ENCODE measurements at regions not wholly inside any gene's neighbourhood (a gene's known extent, or its start where the extent isn't known, plus 50 kb on each side); places are given as distances from the start of the nearest gene placed in this dataset.

DNA sequence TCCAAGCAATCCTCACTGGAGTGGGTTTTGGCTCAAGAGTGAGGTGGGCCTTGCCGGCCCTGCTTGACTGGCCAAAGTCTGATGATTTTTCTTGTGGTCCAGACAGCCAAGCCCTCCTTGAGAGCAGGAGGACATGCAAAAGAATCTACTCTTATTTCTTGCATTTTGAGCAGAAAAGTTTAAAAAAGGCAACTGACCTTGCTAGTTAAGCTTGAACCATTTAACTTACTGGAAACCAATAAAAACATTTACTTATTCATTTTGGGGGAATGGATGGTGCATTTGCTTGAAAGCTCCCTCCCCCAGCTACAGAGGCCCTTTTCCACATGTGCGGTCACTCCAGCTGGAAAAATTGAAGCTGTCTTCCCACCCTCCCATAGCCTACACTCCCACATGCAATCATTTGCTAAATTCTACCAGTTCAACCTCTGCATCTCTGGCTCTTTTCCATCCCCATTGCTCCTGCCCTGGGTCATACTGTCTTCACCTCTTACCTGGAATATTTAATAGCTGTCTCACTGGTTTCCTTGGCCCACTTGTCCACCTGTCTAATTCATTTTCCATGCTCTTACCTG is 527.9 kb downstream of the DHX35 start:
- no peaks in the 10 kb centered on the region for H3K4me1 ChIP-seq (ENCODE audit: insufficient read depth, low read length)
- no peaks in the 10 kb centered on the region for H3K27me3 ChIP-seq (ENCODE audit: insufficient read depth, low read length)
- H3K4me3 ChIP-seq (ENCODE audit: low read length) = no peak overlapping the region
- no peak overlapping the region for H3K27ac ChIP-seq (ENCODE audit: low read depth, low read length)
- H3K36me3 ChIP-seq (ENCODE audit: insufficient read depth, low read length) = no peaks in the 10 kb centered on the region
- no peaks in the 10 kb centered on the region for H3K9me3 ChIP-seq (ENCODE audit: insufficient read depth, low read depth, low read length)
- no peak overlapping the region for H3K9ac ChIP-seq (ENCODE audit: low read depth, low read length)
- WGBS = 90% methylated on average over 2 of the region's 2 CpGs

- no peak overlapping the region for H3K27ac ChIP-seq (ENCODE audit: low read depth, low read length)
- no peak overlapping the region for H3K4me3 ChIP-seq (ENCODE audit: low read length)
- no peak overlapping the region for H3K9ac ChIP-seq (ENCODE audit: low read depth, low read length)
- H3K9me3 ChIP-seq (ENCODE audit: insufficient read depth, low read depth, low read length) = no peaks in the 10 kb centered on the region
- WGBS = 100% methylated on average over 1 of the region's 2 CpGs
- H3K27me3 ChIP-seq (ENCODE audit: insufficient read depth, low read length) = no peaks in the 10 kb centered on the region
- H3K4me1 ChIP-seq (ENCODE audit: insufficient read depth, low read length) = no peaks in the 10 kb centered on the region
- no peaks in the 10 kb centered on the region for H3K36me3 ChIP-seq (ENCODE audit: insufficient read depth, low read length)
Observed at GRCh38 chr20:39480276-39481043, 518.3 kb downstream of the DHX35 start.

DNA sequence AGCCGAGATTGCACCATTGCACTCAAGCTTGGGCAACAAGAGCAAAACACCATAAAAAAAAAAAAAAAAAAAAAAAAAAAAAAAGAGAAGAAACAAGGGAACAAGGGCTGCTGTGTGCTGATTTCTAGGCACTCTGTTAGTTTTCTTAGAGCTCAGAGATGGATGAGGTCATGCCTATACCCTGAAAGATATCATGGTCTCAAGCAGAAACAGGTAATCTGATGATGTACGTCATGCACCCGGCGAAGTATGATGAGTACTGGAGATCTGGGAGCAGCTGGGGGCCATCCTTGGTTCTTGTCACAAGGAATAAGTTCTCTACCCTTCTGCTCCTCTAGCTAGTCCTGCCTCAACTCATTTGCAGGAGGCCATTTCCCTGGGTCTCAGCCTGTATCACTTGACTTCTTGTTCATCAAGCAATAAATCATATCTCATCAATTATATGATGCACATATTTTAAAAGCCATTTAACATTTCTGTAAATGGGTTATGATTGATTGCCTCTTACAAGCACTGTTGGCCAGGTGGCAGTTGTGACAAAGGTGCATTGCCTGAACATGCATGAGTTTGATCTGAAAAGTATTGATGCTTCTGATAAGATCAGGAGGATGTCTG is 517.2 kb downstream of the DHX35 start:
- no peaks in the 10 kb centered on the region for H3K9me3 ChIP-seq (ENCODE audit: insufficient read depth, low read depth, low read length)
- H3K4me1 ChIP-seq (ENCODE audit: insufficient read depth, low read length) = no peaks in the 10 kb centered on the region
- H3K27ac ChIP-seq (ENCODE audit: low read depth, low read length) = no peak overlapping the region
- no peaks in the 10 kb centered on the region for H3K36me3 ChIP-seq (ENCODE audit: insufficient read depth, low read length)
- no peak overlapping the region for H3K4me3 ChIP-seq (ENCODE audit: low read length)
- no peaks in the 10 kb centered on the region for H3K27me3 ChIP-seq (ENCODE audit: insufficient read depth, low read length)
- 93% methylated on average over 3 of the region's 4 CpGs for WGBS
- no peak overlapping the region for H3K9ac ChIP-seq (ENCODE audit: low read depth, low read length)

DNA sequence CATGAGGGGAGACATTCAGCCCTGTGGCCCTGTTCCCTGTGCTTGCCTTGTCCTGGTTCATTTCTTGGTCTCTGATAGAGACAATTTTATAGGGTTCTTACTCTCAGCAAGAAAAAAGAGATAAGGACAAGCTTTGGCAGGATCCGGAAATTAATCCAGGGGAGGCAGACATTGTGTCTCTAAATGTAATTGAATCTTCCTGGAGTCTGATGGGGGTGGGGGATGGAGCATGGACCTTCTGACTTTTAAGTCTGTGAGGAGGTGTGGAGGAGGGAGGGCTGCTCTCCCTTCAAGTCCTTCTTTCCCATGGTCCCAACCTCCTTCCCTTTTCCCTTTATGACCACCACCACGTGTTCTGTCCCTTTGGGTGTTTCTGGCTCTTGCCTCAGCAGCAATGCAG is 512.7 kb downstream of the DHX35 start:
- WGBS = 91% methylated on average over 2 of the region's 2 CpGs
- H3K4me1 ChIP-seq (ENCODE audit: insufficient read depth, low read length) = no peaks in the 10 kb centered on the region
- H3K36me3 ChIP-seq (ENCODE audit: insufficient read depth, low read length) = no peaks in the 10 kb centered on the region
- no peak overlapping the region for H3K9ac ChIP-seq (ENCODE audit: low read depth, low read length)
- H3K27ac ChIP-seq (ENCODE audit: low read depth, low read length) = no peak overlapping the region
- no peaks in the 10 kb centered on the region for H3K27me3 ChIP-seq (ENCODE audit: insufficient read depth, low read length)
- H3K4me3 ChIP-seq (ENCODE audit: low read length) = no peak overlapping the region
- no peaks in the 10 kb centered on the region for H3K9me3 ChIP-seq (ENCODE audit: insufficient read depth, low read depth, low read length)

DNA sequence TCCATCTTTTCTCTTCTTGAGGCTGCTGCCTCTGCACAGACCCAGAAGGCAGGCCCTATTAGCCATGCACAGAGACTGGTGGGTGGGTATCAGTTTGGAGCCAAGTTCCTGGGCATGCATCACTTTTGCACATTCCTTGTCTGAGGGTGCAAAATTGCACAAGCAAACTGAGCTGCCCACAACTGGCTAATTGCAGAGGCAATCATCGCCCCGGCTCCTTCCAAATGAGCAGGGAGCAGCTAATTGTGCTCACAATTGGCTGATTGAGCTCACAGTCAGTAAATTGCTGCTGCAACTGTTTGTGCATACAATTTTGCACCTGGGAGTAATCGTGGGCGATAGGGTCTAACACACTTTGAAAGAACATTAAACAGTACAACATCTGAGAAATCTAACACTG is 511.4 kb downstream of the DHX35 start:
- no peak overlapping the region for H3K27ac ChIP-seq (ENCODE audit: low read depth, low read length)
- no peaks in the 10 kb centered on the region for H3K27me3 ChIP-seq (ENCODE audit: insufficient read depth, low read length)
- no peaks in the 10 kb centered on the region for H3K9me3 ChIP-seq (ENCODE audit: insufficient read depth, low read depth, low read length)
- H3K9ac ChIP-seq (ENCODE audit: low read depth, low read length) = no peak overlapping the region
- H3K4me1 ChIP-seq (ENCODE audit: insufficient read depth, low read length) = no peaks in the 10 kb centered on the region
- no peak overlapping the region for H3K4me3 ChIP-seq (ENCODE audit: low read length)
- 94% methylated on average over 4 of the region's 4 CpGs for WGBS
- H3K36me3 ChIP-seq (ENCODE audit: insufficient read depth, low read length) = no peaks in the 10 kb centered on the region

GRCh38 chr20:39468703-39469102 is 506.6 kb downstream of the DHX35 start:
- Histone ChIP-seq H3K27ac (ENCODE audit: low read depth, low read length) (no peak overlapping the region), H3K27me3 (ENCODE audit: insufficient read depth, low read length) (no peaks in the 10 kb centered on the region), H3K4me3 (ENCODE audit: low read length) (no peak overlapping the region), H3K9ac (ENCODE audit: low read depth, low read length) (no peak overlapping the region), H3K36me3 (ENCODE audit: insufficient read depth, low read length) (no peaks in the 10 kb centered on the region), H3K4me1 (ENCODE audit: insufficient read depth, low read length) (no peaks in the 10 kb centered on the region), H3K9me3 (ENCODE audit: insufficient read depth, low read depth, low read length) (no peaks in the 10 kb centered on the region; the same call in 1 of the 2 replicates)
- WGBS = 82% methylated on average over 1 of the region's 2 CpGs

DNA sequence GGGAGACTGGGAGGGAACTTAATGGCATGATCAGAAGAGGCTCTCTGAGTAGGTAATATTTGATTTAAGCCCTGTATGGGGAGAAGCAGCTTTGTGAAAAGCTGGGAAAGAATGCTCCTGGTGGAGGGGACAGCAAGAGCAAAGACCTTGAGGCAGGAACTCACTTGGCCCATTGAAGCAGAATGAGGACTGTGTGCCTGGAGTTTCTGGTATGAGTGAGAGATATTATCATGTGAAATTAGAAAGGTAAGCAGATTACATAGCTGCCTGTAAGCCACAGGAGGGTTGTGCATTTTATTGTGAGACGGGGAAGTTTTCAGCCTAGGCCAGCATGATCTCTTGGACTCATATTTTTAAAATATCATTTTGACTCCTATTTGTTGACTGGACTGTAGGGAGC is 502.1 kb downstream of the DHX35 start:
- no peak overlapping the region for H3K27ac ChIP-seq (ENCODE audit: low read depth, low read length)
- no peaks in the 10 kb centered on the region for H3K27me3 ChIP-seq (ENCODE audit: insufficient read depth, low read length)
- no peak overlapping the region for H3K9ac ChIP-seq (ENCODE audit: low read depth, low read length)
- no peaks in the 10 kb centered on the region for H3K4me1 ChIP-seq (ENCODE audit: insufficient read depth, low read length)
- WGBS = 100% methylated on average over 1 of the region's 1 CpG
- no peaks in the 10 kb centered on the region; the same call in 1 of the 2 replicates for H3K9me3 ChIP-seq (ENCODE audit: insufficient read depth, low read depth, low read length)
- H3K4me3 ChIP-seq (ENCODE audit: low read length) = no peak overlapping the region
- H3K36me3 ChIP-seq (ENCODE audit: insufficient read depth, low read length) = no peaks in the 10 kb centered on the region

- Histone ChIP-seq H3K27ac (ENCODE audit: low read depth, low read length) (no peak overlapping the region), H3K27me3 (ENCODE audit: insufficient read depth, low read length) (no peaks in the 10 kb centered on the region), H3K4me1 (ENCODE audit: insufficient read depth, low read length) (no peaks in the 10 kb centered on the region), H3K9ac (ENCODE audit: low read depth, low read length) (no peak overlapping the region), H3K4me3 (ENCODE audit: low read length) (no peak overlapping the region), H3K9me3 (ENCODE audit: insufficient read depth, low read depth, low read length) (no peaks in the 10 kb centered on the region; the same call in 1 of the 2 replicates), H3K36me3 (ENCODE audit: insufficient read depth, low read length) (no peaks in the 10 kb centered on the region)
- 91% methylated on average over 5 of the region's 5 CpGs for WGBS
Observed at GRCh38 chr20:39462416-39462945, 500.3 kb downstream of the DHX35 start.

GRCh38 chr20:39458452-39458851 is 496.3 kb downstream of the DHX35 start:
- no peaks in the 10 kb centered on the region for H3K36me3 ChIP-seq (ENCODE audit: insufficient read depth, low read length)
- no peak overlapping the region for H3K27ac ChIP-seq (ENCODE audit: low read depth, low read length)
- H3K27me3 ChIP-seq (ENCODE audit: insufficient read depth, low read length) = no peaks in the 10 kb centered on the region
- H3K4me1 ChIP-seq (ENCODE audit: insufficient read depth, low read length) = 0 out of 2 replicates have a peak, but pooled peaks cover 6% of the 10 kb centered on the region
- no peak overlapping the region for H3K4me3 ChIP-seq (ENCODE audit: low read length)
- no peaks in the 10 kb centered on the region for H3K9me3 ChIP-seq (ENCODE audit: insufficient read depth, low read depth, low read length)
- no peak overlapping the region for H3K9ac ChIP-seq (ENCODE audit: low read depth, low read length)
- WGBS = 97% methylated on average over 1 of the region's 1 CpG

- WGBS = 60% methylated on average over 6 of the region's 6 CpGs
- Histone ChIP-seq H3K36me3 (ENCODE audit: insufficient read depth, low read length) (no peaks in the 10 kb centered on the region), H3K9ac (ENCODE audit: low read depth, low read length) (no peak overlapping the region), H3K27ac (ENCODE audit: low read depth, low read length) (no peak overlapping the region), H3K27me3 (ENCODE audit: insufficient read depth, low read length) (no peaks in the 10 kb centered on the region), H3K4me3 (ENCODE audit: low read length) (no peak overlapping the region), H3K4me1 (ENCODE audit: insufficient read depth, low read length) (0 out of 2 replicates have a peak, but pooled peaks cover 7% of the 10 kb centered on the region), H3K9me3 (ENCODE audit: insufficient read depth, low read depth, low read length) (no peaks in the 10 kb centered on the region)
Observed at GRCh38 chr20:39453890-39454289, 491.7 kb downstream of the DHX35 start.

DNA sequence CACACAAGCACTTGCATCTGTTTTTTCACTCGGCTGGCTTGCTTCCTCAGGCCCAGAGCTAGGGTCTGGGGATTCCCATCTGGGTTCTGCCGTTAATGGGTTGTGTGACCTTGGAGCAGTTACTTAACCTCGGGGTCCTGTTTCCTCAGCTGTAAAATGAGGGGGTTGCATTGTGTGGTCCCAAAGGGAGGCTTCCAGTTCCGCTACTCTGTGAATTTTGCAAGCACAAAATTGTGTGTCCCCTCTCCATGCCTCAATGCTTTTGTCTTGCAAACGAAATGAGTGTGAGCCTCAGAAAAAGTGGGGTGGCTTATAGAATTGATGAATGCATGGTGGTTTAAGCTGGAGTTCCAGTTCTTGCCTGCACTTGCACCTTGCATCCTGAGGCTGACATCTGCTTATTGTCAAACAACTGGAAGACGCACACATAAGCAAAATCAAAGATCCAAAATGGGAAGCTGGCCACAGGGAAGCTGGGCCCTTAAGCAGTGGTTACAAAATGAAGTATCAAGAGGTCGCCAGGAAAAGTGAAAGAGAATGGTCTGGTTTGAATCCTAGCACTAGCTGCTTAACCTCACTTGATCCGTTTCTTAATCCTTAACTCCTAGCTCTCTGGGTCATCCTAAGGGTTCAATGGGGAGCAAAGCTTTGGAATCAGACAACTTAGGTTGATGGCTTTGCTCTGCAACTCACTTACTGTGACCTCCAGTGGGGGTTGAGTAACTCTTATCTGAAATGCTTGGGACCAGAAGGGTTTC is 490.6 kb downstream of the DHX35 start:
- H3K27me3 ChIP-seq (ENCODE audit: insufficient read depth, low read length) = no peaks in the 10 kb centered on the region
- no peak overlapping the region for H3K4me3 ChIP-seq (ENCODE audit: low read length)
- H3K9ac ChIP-seq (ENCODE audit: low read depth, low read length) = no peak overlapping the region
- no peak overlapping the region for H3K27ac ChIP-seq (ENCODE audit: low read depth, low read length)
- H3K36me3 ChIP-seq (ENCODE audit: insufficient read depth, low read length) = no peaks in the 10 kb centered on the region
- 90% methylated on average over 8 of the region's 8 CpGs for WGBS
- no peaks in the 10 kb centered on the region for H3K9me3 ChIP-seq (ENCODE audit: insufficient read depth, low read depth, low read length)
- H3K4me1 ChIP-seq (ENCODE audit: insufficient read depth, low read length) = 0 out of 2 replicates have a peak, but pooled peaks cover 7% of the 10 kb centered on the region
